Upper lobe of left lung (tissue), 6 donors: ENCODE measurements at regions not wholly inside any gene's neighbourhood (a gene's known extent, or its start where the extent isn't known, plus 50 kb on each side); places are given as distances from the start of the nearest gene placed in this dataset.

Experiments used
- ATAC-seq, 2 donors: fragments of 200-7000 bp; cut with Tn5 transposase; one replicate each; pipeline ENCODE4 v1.9.1; 2022; ENCODE audit warnings: mild to moderate bottlenecking in 2 of 2, moderate library complexity in 2 of 2; ENCODE audit not compliant: low FRiP score in 2 of 2
- DNase-seq, 2 donors: peaks; one replicate each; pipeline ENCODE4 v3.0.0-alpha.2; 2019 to 2020
- H3K27ac ChIP-seq, 4 donors: fragments of 200-600 bp; sonication (generic); one replicate each; pipeline ENCODE4 v1.5.1; 2016 to 2019
- H3K27me3 ChIP-seq, 4 donors: fragments of 200-600 bp; sonication (generic); one replicate each; pipeline ENCODE4 v1.5.1; 2017 to 2019
- H3K36me3 ChIP-seq, 4 donors: fragments of 200-600 bp; sonication (generic); one replicate each; pipeline ENCODE4 v1.5.1; 2016 to 2019
- H3K4me1 ChIP-seq, 4 donors: fragments of 200-600 bp; sonication (generic); one replicate each; pipeline ENCODE4 v1.5.1; 2018 to 2019
- H3K4me3 ChIP-seq, 4 donors: fragments of 200-600 bp; sonication (generic); one replicate each; pipeline ENCODE4 v1.5.1; 2017 to 2019; ENCODE audit warnings: mild to moderate bottlenecking in 2 of 4, moderate library complexity in 1 of 4
- H3K9me3 ChIP-seq, 4 donors: fragments of 200-600 bp; sonication (generic); one replicate each; pipeline ENCODE4 v1.5.1; 2018 to 2019
- CTCF ChIP-seq, 6 experiments: fragments of 450-650 bp in 4 of 6; fragments of 200-600 bp in 2 of 6; sonication (generic) in 2 of 6; IDR thresholded peaks; one replicate each; pipeline ENCODE4 v1.5.1; 2016 to 2019; ENCODE audit warnings: antibody characterized with exemption in 6 of 6
- EP300 ChIP-seq, 4 donors: sonication (generic); formaldehyde crosslinking; IDR thresholded peaks; one replicate each; pipeline ENCODE4 v1.5.1; 2017; ENCODE audit warnings: antibody characterized with exemption in 4 of 4, control low read depth in 2 of 4
- POLR2A ChIP-seq, 4 donors: fragments of 450-650 bp; IDR thresholded peaks; one replicate each; pipeline ENCODE4 v1.5.1; 2016 to 2017; ENCODE audit warnings: antibody characterized with exemption in 4 of 4, mild to moderate bottlenecking in 2 of 4
- POLR2AphosphoS5 ChIP-seq, 2 donors: sonication (generic); formaldehyde crosslinking; IDR thresholded peaks; one replicate each; pipeline ENCODE4 v1.5.1; 2017; ENCODE audit warnings: antibody characterized with exemption in 2 of 2
- WGBS, 2 donors: methylation state at CpG; one replicate each; pipeline ENCODE4 v1.1.5; 2017 to 2018; 5-methylcytosine and 5-hydroxymethylcytosine counted together
- donor health status: DM: no; HTN: no; CAD: no; lungs with moderate emphysema.
- donor health status: DM: no; HTN: yes; CAD: no; lungs with severe emphysema.

- Histone ChIP-seq H3K27ac (no peak overlapping the region), H3K4me3 (no peak overlapping the region), H3K4me1 (no peaks in the 10 kb centered on the region), H3K27me3 (no peaks in the 10 kb centered on the region), H3K9me3 (no peaks in the 10 kb centered on the region), H3K36me3 (no peaks in the 10 kb centered on the region)
- no peak for DNase-seq
- ATAC-seq = no peak
- TF ChIP-seq POLR2AphosphoS5 (IDR thresholded peaks at IDR 0.05) = no peak
- no peak for TF ChIP-seq CTCF (IDR thresholded peaks at IDR 0.05)
- no peak for TF ChIP-seq POLR2A (IDR thresholded peaks at IDR 0.05)
- TF ChIP-seq EP300 (IDR thresholded peaks at IDR 0.05) = no peak
Observed at GRCh38 chr9:78753039-78753438, 456.1 kb downstream of the PSAT1 start.

GRCh38 chr9:78756813-78757510, 460.0 kb downstream of the PSAT1 start:
- WGBS, 2 donors = 76 to 79% methylated on average over 7 of the region's 7 CpGs
- H3K27ac ChIP-seq = no peak overlapping the region
- no peaks in the 10 kb centered on the region for H3K9me3 ChIP-seq
- no peak for ATAC-seq
- H3K4me3 ChIP-seq = no peak overlapping the region
- TF ChIP-seq POLR2A (IDR thresholded peaks at IDR 0.05) (no peak), EP300 (IDR thresholded peaks at IDR 0.05) (no peak), CTCF (IDR thresholded peaks at IDR 0.05) (no peak), POLR2AphosphoS5 (IDR thresholded peaks at IDR 0.05) (no peak)
- H3K4me1 ChIP-seq = no peaks in the 10 kb centered on the region
- H3K27me3 ChIP-seq = no peaks in the 10 kb centered on the region
- no peak for DNase-seq
- no peaks in the 10 kb centered on the region for H3K36me3 ChIP-seq

- Histone ChIP-seq H3K27me3 (no peaks in the 10 kb centered on the region), H3K9me3 (no peaks in the 10 kb centered on the region), H3K4me1 (no peaks in the 10 kb centered on the region), H3K4me3 (no peak overlapping the region), H3K27ac (no peak overlapping the region), H3K36me3 (no peaks in the 10 kb centered on the region)
- 85 to 97% methylated on average over 4 of the region's 4 CpGs for WGBS, 2 donors
- DNase-seq = no peak
- no peak for ATAC-seq
- TF ChIP-seq POLR2AphosphoS5 (IDR thresholded peaks at IDR 0.05) (no peak), EP300 (IDR thresholded peaks at IDR 0.05) (no peak), CTCF (IDR thresholded peaks at IDR 0.05) (no peak), POLR2A (IDR thresholded peaks at IDR 0.05) (no peak)
Observed at GRCh38 chr9:78763424-78763823, 466.5 kb downstream of the PSAT1 start.

GRCh38 chr9:78765861-78766260, 468.9 kb downstream of the PSAT1 start:
- Histone ChIP-seq H3K36me3 (no peaks in the 10 kb centered on the region), H3K27ac (no peak overlapping the region), H3K4me1 (no peaks in the 10 kb centered on the region), H3K4me3 (no peak overlapping the region), H3K27me3 (no peaks in the 10 kb centered on the region), H3K9me3 (no peaks in the 10 kb centered on the region)
- 77 to 97% methylated on average over 2 to 4 of the region's 4 CpGs for WGBS, 2 donors
- DNase-seq (no peak), ATAC-seq (no peak)
- TF ChIP-seq EP300 (IDR thresholded peaks at IDR 0.05) (no peak), POLR2A (IDR thresholded peaks at IDR 0.05) (no peak), POLR2AphosphoS5 (IDR thresholded peaks at IDR 0.05) (no peak), CTCF (IDR thresholded peaks at IDR 0.05) (no peak)

- Histone ChIP-seq H3K4me3 (no peak overlapping the region), H3K9me3 (no peaks in the 10 kb centered on the region), H3K27me3 (no peaks in the 10 kb centered on the region), H3K4me1 (no peaks in the 10 kb centered on the region), H3K27ac (no peak overlapping the region), H3K36me3 (no peaks in the 10 kb centered on the region)
- WGBS, 2 donors = 81 to 87% methylated on average over 7 of the region's 7 CpGs
- TF ChIP-seq CTCF (IDR thresholded peaks at IDR 0.05) (no peak), EP300 (IDR thresholded peaks at IDR 0.05) (no peak), POLR2AphosphoS5 (IDR thresholded peaks at IDR 0.05) (no peak), POLR2A (IDR thresholded peaks at IDR 0.05) (no peak)
- DNase-seq (no peak), ATAC-seq (no peak)
Observed at GRCh38 chr9:78767490-78767889, 470.6 kb downstream of the PSAT1 start.
